ENCODE measurements at regions not wholly inside any gene's neighbourhood (a gene's known extent, or its start where the extent isn't known, plus 50 kb on each side); places are given as distances from the start of the nearest gene placed in this dataset.

GRCh38 chr10:44087403-44087802, 297.5 kb downstream of the CXCL12 start:
- TF ChIP-seq CTCF (IDR thresholded peaks at IDR 0.05; ENCODE audit: low read depth, low read length) (no peak), EZH2phosphoT487 (IDR thresholded peaks at IDR 0.05; ENCODE audit: low read depth) (no peak)
